Cardiac muscle cell (in vitro differentiated cells and primary cell): ENCODE measurements at regions not wholly inside any gene's neighbourhood (a gene's known extent, or its start where the extent isn't known, plus 50 kb on each side); places are given as distances from the start of the nearest gene placed in this dataset.
"Not testable (repeated sequence)": the region's sequence is repeated elsewhere in the genome, so short reads cannot be mapped to it uniquely, and the experiment has no call there.

Experiments used
- DNase-seq, 2 donors: peaks; one replicate each; pipeline versions ENCODE4 v3.0.0 to v3.0.0-alpha.2; 2010 to 2017; ENCODE audit warnings: low read depth in 1 of 2, low spot score in 1 of 2
- H3K27ac ChIP-seq: fragments of 200-600 bp; sonication (generic); 2 replicates; pipeline ENCODE4 v1.5.1; 2016
- H3K27me3 ChIP-seq: fragments of 200-600 bp; sonication (generic); 2 replicates; pipeline ENCODE4 v1.6.0; 2016; ENCODE audit warnings: control low read depth
- H3K36me3 ChIP-seq: fragments of 200-600 bp; sonication (generic); 2 replicates; pipeline ENCODE4 v1.5.1; 2016; ENCODE audit warnings: control low read depth
- H3K4me1 ChIP-seq: fragments of 200-600 bp; sonication (generic); 2 replicates; pipeline ENCODE4 v1.8.1; 2017; ENCODE audit warnings: low read depth, mild to moderate bottlenecking, mixed run types
- H3K4me3 ChIP-seq: fragments of 200-600 bp; sonication (generic); 2 replicates; pipeline ENCODE4 v1.5.1; 2016; ENCODE audit warnings: mild to moderate bottlenecking
- H3K9me3 ChIP-seq: fragments of 200-600 bp; sonication (generic); 2 replicates; pipeline ENCODE4 v1.5.1; 2017; ENCODE audit warnings: low read depth, mild to moderate bottlenecking, control low read depth
- TF ChIP-seq, protein P1 (sequence below): IDR thresholded peaks from 2 replicates; pipeline ENCODE4 v1.5.1; 2012; ENCODE audit warnings: low read depth, mild to moderate bottlenecking, low read length

DNA sequence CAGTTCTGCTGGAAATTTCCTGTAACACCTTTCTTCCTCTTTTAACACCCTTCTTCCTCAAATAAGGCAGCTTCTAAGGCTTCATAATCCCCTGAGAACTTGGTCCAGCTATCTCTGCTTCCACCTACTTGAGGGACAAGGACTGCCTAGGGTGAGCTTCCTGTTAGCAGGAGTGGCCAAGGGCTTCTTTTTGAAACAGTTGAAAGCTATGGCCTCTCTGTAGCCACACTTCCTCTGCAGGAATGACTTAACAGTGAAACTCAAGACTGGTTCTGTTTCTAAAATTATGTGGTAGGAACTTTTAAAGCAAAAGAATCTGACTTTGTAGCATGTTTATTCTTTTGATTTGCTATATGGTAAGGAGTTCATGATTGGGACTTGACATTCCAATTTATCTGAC, 108.5 kb upstream of the WDR1 start:
- Histone ChIP-seq H3K4me1 (no peaks in the 10 kb centered on the region), H3K27ac (no peak overlapping the region), H3K4me3 (no peak overlapping the region), H3K9me3 (no peaks in the 10 kb centered on the region), H3K27me3 (no peaks in the 10 kb centered on the region), H3K36me3 (no peaks in the 10 kb centered on the region)
- DNase-seq, result no peak
- TF ChIP-seq, protein P1, sequence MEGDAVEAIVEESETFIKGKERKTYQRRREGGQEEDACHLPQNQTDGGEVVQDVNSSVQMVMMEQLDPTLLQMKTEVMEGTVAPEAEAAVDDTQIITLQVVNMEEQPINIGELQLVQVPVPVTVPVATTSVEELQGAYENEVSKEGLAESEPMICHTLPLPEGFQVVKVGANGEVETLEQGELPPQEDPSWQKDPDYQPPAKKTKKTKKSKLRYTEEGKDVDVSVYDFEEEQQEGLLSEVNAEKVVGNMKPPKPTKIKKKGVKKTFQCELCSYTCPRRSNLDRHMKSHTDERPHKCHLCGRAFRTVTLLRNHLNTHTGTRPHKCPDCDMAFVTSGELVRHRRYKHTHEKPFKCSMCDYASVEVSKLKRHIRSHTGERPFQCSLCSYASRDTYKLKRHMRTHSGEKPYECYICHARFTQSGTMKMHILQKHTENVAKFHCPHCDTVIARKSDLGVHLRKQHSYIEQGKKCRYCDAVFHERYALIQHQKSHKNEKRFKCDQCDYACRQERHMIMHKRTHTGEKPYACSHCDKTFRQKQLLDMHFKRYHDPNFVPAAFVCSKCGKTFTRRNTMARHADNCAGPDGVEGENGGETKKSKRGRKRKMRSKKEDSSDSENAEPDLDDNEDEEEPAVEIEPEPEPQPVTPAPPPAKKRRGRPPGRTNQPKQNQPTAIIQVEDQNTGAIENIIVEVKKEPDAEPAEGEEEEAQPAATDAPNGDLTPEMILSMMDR, result no peak

- H3K27me3 ChIP-seq, result no peaks in the 10 kb centered on the region
- no peak overlapping the region for H3K27ac ChIP-seq
- H3K4me3 ChIP-seq, result no peak overlapping the region
- no peaks in the 10 kb centered on the region for H3K4me1 ChIP-seq
- no peak for DNase-seq
- TF ChIP-seq, protein P1, result no peak
- no peaks in the 10 kb centered on the region for H3K36me3 ChIP-seq
- no peaks in the 10 kb centered on the region for H3K9me3 ChIP-seq
Measured at GRCh38 chr4:10223782-10224181, 107.2 kb upstream of the WDR1 start.

GRCh38 chr4:10213481-10213880, 96.9 kb upstream of the WDR1 start:
- DNase-seq, result peak in 1 of 2 donors; percentile 10
- H3K9me3 ChIP-seq, H3K4me3 ChIP-seq: not testable (repeated sequence)

DNA sequence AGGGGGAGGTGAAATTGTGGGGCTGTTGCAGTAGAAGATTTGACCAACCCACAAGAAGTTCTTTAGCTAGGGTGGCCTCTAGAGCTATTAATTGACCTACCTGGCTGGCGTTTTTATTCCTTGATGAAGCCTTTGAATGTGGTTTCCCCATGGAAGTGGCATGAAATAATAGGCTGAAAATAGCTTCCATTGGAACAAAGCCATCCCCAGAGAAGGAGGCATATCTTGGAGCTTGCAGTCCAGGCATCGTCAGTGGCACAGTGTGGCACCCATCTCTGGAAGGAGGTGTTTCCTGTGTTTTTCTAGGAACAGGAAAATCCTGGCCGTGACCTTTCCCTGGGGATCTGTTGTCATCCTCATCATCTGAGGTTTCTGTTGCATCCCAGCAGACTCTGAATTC, 96.3 kb upstream of the WDR1 start:
- no peaks in the 10 kb centered on the region for H3K36me3 ChIP-seq
- H3K4me1 ChIP-seq, result no peaks in the 10 kb centered on the region
- no peak for DNase-seq
- TF ChIP-seq, protein P1, result no peak
- no peaks in the 10 kb centered on the region for H3K9me3 ChIP-seq
- H3K27ac ChIP-seq, result no peak overlapping the region
- H3K27me3 ChIP-seq, result no peaks in the 10 kb centered on the region
- no peak overlapping the region for H3K4me3 ChIP-seq

More at GRCh38 chr4:10213481-10213880, 96.9 kb upstream of the WDR1 start:
- not testable (repeated sequence) for H3K4me1 ChIP-seq, H3K27me3 ChIP-seq, H3K36me3 ChIP-seq, H3K27ac ChIP-seq

DNA sequence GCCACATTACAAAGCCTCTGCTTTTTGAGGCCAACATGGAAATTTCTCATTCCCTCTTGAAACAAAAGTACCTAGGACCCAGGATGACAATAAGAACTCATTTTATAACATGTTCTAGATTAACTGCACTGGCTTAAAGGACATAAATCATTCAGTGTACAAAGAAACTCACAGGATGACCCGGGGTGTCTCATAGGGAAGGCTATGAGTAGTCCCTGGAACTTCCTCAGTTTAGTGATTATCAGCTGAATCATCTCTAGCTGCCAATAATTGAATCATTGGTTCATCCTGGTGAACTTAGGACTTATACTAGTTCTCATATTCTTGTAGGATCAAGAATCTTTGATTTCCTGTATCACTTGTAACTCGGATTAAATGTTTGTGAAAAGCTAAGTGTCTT, 95.8 kb upstream of the WDR1 start:
- TF ChIP-seq, protein P1, result no peak
- Histone ChIP-seq H3K27ac (no peak overlapping the region), H3K9me3 (no peaks in the 10 kb centered on the region), H3K27me3 (no peaks in the 10 kb centered on the region), H3K4me3 (no peak overlapping the region), H3K36me3 (no peaks in the 10 kb centered on the region), H3K4me1 (no peaks in the 10 kb centered on the region)
- no peak for DNase-seq

DNA sequence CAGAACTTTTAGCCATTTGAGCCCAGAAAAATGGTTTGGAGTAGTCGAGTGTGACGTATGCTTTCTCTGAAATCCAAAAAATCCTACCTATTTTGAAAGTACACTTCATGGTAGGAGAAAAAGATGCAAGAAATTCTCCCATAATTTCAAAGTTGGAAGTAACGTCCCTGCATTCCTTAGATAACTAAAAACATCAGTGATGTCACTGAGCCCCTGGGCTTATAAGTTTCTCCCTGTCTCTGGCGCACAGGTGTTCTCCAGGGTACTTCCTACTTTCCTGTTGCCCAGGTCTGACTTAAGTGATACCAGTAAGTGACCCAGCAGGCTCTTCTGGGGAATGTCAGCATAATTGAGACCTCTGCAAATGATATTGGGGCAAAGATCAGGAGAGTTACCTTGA, 90.5 kb upstream of the WDR1 start:
- Histone ChIP-seq H3K27ac (no peak overlapping the region), H3K4me3 (no peak overlapping the region), H3K4me1 (no peaks in the 10 kb centered on the region), H3K9me3 (no peaks in the 10 kb centered on the region), H3K27me3 (no peaks in the 10 kb centered on the region), H3K36me3 (no peaks in the 10 kb centered on the region)
- no peak for DNase-seq
- TF ChIP-seq, protein P1, result no peak
